ENCODE measurements at regions not wholly inside any gene's neighbourhood (a gene's known extent, or its start where the extent isn't known, plus 50 kb on each side); places are given as distances from the start of the nearest gene placed in this dataset.

DNA sequence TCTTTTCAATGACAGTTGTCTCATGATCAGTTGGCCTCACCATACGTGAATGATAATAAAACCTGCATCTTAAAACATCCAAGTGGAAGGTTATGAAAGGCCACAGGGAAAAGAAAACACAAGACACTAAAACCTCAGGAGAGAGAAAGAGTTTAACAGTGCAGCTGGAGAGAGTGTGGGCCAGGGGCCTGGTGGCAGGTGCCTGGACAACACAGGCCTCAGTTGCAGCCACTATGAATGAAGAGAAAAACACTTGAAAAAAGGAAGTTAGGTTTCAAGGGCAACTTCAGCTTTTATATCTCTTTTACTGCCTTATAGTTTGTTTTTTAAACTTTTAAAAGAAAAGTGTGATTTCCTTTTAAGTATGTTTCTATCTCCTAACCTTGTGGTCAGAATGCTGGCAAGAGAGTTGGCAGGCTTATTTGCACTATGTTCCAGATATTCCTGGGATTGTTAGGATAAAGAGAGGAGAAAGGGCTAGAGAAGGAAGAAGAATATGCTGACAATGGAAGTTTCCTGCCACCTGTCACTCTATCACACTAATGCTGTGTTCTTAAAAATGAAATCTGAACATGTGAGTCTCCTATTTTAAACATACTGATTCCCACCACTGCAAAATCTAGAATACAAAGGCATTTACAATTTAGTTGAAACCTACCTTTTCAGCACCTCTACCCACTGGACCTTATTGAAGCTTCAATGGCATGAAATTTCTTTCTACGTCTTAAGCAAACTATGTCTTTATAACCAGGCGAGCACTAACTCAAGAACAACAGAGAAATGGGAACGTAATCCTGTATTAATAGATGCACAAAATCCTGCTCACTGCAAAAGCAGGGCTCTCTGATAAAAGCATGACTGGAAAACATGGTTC, 222.4 kb downstream of the CD83 start:
- TF ChIP-seq SPI1 (IDR thresholded peaks at IDR 0.05; ENCODE audit: borderline replicate concordance, low read depth), result no peak
- TF ChIP-seq, protein P1, sequence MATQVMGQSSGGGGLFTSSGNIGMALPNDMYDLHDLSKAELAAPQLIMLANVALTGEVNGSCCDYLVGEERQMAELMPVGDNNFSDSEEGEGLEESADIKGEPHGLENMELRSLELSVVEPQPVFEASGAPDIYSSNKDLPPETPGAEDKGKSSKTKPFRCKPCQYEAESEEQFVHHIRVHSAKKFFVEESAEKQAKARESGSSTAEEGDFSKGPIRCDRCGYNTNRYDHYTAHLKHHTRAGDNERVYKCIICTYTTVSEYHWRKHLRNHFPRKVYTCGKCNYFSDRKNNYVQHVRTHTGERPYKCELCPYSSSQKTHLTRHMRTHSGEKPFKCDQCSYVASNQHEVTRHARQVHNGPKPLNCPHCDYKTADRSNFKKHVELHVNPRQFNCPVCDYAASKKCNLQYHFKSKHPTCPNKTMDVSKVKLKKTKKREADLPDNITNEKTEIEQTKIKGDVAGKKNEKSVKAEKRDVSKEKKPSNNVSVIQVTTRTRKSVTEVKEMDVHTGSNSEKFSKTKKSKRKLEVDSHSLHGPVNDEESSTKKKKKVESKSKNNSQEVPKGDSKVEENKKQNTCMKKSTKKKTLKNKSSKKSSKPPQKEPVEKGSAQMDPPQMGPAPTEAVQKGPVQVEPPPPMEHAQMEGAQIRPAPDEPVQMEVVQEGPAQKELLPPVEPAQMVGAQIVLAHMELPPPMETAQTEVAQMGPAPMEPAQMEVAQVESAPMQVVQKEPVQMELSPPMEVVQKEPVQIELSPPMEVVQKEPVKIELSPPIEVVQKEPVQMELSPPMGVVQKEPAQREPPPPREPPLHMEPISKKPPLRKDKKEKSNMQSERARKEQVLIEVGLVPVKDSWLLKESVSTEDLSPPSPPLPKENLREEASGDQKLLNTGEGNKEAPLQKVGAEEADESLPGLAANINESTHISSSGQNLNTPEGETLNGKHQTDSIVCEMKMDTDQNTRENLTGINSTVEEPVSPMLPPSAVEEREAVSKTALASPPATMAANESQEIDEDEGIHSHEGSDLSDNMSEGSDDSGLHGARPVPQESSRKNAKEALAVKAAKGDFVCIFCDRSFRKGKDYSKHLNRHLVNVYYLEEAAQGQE (IDR thresholded peaks at IDR 0.05; ENCODE audit: insufficient replicate concordance, low read depth), result peak; percentile 86
- Histone ChIP-seq H3K27me3 (ENCODE audit: insufficient read depth, poor library complexity, severe bottlenecking) (no peaks in the 10 kb centered on the region), H3K4me3 (replicated peaks; ENCODE audit: insufficient read depth, low read length) (no peak overlapping the region), H3K27ac (replicated peaks) (peak overlapping the region; percentile 51)
- DNase-seq (ENCODE audit: low read depth in 1 of 2, low spot score in 1 of 2), result peak in 1 of 2 experiments; percentile 21

DNA sequence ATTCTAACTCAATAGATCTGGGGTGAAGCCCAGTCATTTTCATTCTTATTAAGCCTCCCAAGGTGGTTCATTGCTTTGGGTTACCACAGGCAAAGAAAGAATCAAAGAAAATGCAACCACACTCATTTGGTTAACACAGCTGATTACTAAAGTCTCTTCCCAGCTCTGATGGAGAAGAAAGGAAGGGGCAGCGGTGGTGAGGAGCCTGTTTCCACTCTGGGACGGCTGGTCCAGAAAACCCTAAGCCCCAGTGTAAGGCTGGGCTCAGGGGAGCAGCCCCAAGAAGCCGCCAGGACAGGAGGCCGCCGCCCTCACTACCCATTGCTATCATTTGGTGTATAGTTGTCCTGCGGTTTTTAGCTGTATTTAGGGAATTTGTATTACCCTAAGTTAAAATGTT, 226.9 kb downstream of the CD83 start:
- Histone ChIP-seq H3K27ac (replicated peaks) (no peak overlapping the region), H3K27me3 (ENCODE audit: insufficient read depth, poor library complexity, severe bottlenecking) (no peaks in the 10 kb centered on the region), H3K4me3 (replicated peaks; ENCODE audit: insufficient read depth, low read length) (no peak overlapping the region)
- DNase-seq (ENCODE audit: low read depth in 1 of 2, low spot score in 1 of 2), result no peak
- TF ChIP-seq, protein P1 (IDR thresholded peaks at IDR 0.05; ENCODE audit: insufficient replicate concordance, low read depth), result no peak
- TF ChIP-seq, protein P2, sequence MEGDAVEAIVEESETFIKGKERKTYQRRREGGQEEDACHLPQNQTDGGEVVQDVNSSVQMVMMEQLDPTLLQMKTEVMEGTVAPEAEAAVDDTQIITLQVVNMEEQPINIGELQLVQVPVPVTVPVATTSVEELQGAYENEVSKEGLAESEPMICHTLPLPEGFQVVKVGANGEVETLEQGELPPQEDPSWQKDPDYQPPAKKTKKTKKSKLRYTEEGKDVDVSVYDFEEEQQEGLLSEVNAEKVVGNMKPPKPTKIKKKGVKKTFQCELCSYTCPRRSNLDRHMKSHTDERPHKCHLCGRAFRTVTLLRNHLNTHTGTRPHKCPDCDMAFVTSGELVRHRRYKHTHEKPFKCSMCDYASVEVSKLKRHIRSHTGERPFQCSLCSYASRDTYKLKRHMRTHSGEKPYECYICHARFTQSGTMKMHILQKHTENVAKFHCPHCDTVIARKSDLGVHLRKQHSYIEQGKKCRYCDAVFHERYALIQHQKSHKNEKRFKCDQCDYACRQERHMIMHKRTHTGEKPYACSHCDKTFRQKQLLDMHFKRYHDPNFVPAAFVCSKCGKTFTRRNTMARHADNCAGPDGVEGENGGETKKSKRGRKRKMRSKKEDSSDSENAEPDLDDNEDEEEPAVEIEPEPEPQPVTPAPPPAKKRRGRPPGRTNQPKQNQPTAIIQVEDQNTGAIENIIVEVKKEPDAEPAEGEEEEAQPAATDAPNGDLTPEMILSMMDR (IDR thresholded peaks at IDR 0.05; ENCODE audit: insufficient read depth, low read length), result no peak
- no peak for TF ChIP-seq GABPA (IDR thresholded peaks at IDR 0.05; ENCODE audit: low read depth)

DNA sequence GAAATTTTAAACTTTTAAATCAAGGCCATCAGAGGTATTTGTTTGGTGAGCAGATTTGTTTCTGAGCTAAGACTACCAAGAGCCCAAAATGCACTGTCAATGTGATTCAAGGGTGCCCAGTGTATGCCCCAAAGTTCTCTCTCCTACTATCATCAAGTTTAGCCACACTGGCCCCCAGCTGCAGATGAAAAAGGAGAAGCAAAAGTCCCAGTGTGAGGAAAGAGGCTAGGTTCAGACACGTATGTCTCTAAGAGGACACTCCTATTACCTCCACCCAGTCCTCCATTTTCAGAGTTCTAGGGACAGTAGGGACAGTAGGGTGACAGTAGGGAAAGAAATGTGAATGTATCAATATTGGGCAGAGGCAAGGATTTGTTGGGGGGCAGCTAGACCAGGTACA, 230.8 kb downstream of the CD83 start:
- Histone ChIP-seq H3K27me3 (ENCODE audit: insufficient read depth, poor library complexity, severe bottlenecking) (no peaks in the 10 kb centered on the region), H3K27ac (replicated peaks) (no peak overlapping the region; the same call in 1 of the 2 replicates), H3K4me3 (replicated peaks; ENCODE audit: insufficient read depth, low read length) (no peak overlapping the region)
- DNase-seq (ENCODE audit: low read depth in 1 of 2, low spot score in 1 of 2), result peak in 1 of 2 experiments; percentile 71
- TF ChIP-seq, protein P2 (IDR thresholded peaks at IDR 0.05; ENCODE audit: insufficient read depth, low read length), result no peak
- TF ChIP-seq SPI1 (IDR thresholded peaks at IDR 0.05; ENCODE audit: borderline replicate concordance, low read depth), result no peak
- TF ChIP-seq, protein P1 (IDR thresholded peaks at IDR 0.05; ENCODE audit: insufficient replicate concordance, low read depth), result no peak
- no peak for TF ChIP-seq POLR2AphosphoS5 (IDR thresholded peaks at IDR 0.05; ENCODE audit: low read depth)
- TF ChIP-seq GABPA (IDR thresholded peaks at IDR 0.05; ENCODE audit: low read depth), result no peak

Measured in HL-60 (cell line).